C4-2B (cell line): ENCODE measurements at regions not wholly inside any gene's neighbourhood (a gene's known extent, or its start where the extent isn't known, plus 50 kb on each side); places are given as distances from the start of the nearest gene placed in this dataset.

Experiments
- H3K27ac ChIP-seq: fragments of 450-650 bp; 2 replicates; pipeline ENCODE4 v1.5.1; 2017
- CTCF ChIP-seq: fragments of 450-650 bp; conservative IDR thresholded peaks from 2 replicates; pipeline ENCODE4 v1.5.1; 2017; ENCODE audit warnings: mild to moderate bottlenecking
- ZFX ChIP-seq: fragments of 450-650 bp; IDR thresholded peaks from 2 replicates; pipeline ENCODE4 v1.6.1; 2017

GRCh38 chr4:32645653-32646052, 1925.5 kb downstream of the PCDH7 start:
- no peak for TF ChIP-seq CTCF
- TF ChIP-seq ZFX, result no peak
- no peak overlapping the region for H3K27ac ChIP-seq

- TF ChIP-seq CTCF (no peak), ZFX (no peak)
- H3K27ac ChIP-seq, result no peak overlapping the region
Measured at GRCh38 chr4:32658019-32658418, 1937.8 kb downstream of the PCDH7 start.

DNA sequence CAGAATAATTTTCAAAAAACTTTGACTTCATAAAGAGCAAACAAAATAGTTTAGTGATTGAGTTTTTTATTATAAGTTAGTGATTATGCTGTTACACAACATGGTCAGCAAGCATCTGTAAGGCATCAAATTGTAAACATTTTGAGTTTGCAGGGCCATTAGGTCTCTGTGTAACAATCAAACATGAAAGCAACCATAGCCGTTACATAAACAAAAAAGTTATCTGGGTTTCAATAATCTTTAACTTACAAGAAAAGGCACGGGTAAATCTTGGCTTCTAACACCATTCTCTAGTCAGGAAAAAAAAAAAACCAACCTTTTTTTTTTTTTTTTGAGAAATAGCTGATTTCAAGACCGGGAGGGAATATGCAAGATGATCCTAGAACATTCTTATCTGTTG, 1941.1 kb downstream of the PCDH7 start:
- TF ChIP-seq ZFX (no peak), CTCF (no peak)
- no peak overlapping the region for H3K27ac ChIP-seq

GRCh38 chr4:32662803-32663202, 1942.6 kb downstream of the PCDH7 start:
- H3K27ac ChIP-seq, result no peak overlapping the region
- no peak for TF ChIP-seq CTCF
- no peak for TF ChIP-seq ZFX

DNA sequence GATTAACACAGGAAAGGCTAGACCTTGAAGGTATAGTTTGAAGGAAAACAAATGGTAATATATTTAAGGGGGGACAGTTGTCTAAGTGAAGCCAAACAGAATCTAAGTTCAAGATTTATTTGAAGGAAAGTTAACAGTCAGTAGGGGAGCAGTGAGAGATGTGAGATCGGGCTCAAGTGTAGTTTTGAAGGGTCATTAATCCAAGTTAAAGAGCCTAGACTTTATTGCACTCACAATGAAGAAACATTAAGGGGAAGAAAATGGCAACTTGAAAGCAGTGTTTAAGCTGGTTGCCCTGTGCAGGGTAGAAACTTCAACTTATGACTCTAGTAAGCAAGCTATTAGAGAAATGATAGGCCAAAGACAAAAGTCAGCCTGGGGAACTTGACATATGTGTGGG, 1952.2 kb downstream of the PCDH7 start:
- no peak overlapping the region for H3K27ac ChIP-seq
- no peak for TF ChIP-seq CTCF
- no peak for TF ChIP-seq ZFX

GRCh38 chr4:32680946-32681345, 1960.8 kb downstream of the PCDH7 start:
- no peak overlapping the region for H3K27ac ChIP-seq
- no peak for TF ChIP-seq CTCF
- no peak for TF ChIP-seq ZFX

- no peak overlapping the region for H3K27ac ChIP-seq
- TF ChIP-seq ZFX (no peak), CTCF (no peak)
Measured at GRCh38 chr4:32684160-32684559, 1964.0 kb downstream of the PCDH7 start.
